Sigmoid colon (tissue), 4 donors: ENCODE measurements at regions not wholly inside any gene's neighbourhood (a gene's known extent, or its start where the extent isn't known, plus 50 kb on each side); places are given as distances from the start of the nearest gene placed in this dataset.

ENCODE experiments used
- EP300 ChIP-seq, 4 donors: sonication (generic); formaldehyde crosslinking; IDR thresholded peaks; one replicate each; pipeline ENCODE4 v1.6.1; 2017; ENCODE audit warnings: antibody characterized with exemption in 4 of 4
- POLR2A ChIP-seq, 2 donors: fragments of 450-650 bp; IDR thresholded peaks; one replicate each; pipeline ENCODE4 v1.6.1; 2016; ENCODE audit warnings: antibody characterized with exemption in 2 of 2, mild to moderate bottlenecking in 2 of 2, moderate library complexity in 2 of 2
- TF ChIP-seq, protein P1 (sequence below), 4 experiments: fragments of 450-650 bp in 3 of 4; fragments of 200-600 bp in 1 of 4; IDR thresholded peaks; one replicate each; pipeline ENCODE4 v1.5.1; 2016 to 2019; ENCODE audit warnings: antibody characterized with exemption in 4 of 4, mild to moderate bottlenecking in 3 of 4, moderate library complexity in 2 of 4

DNA sequence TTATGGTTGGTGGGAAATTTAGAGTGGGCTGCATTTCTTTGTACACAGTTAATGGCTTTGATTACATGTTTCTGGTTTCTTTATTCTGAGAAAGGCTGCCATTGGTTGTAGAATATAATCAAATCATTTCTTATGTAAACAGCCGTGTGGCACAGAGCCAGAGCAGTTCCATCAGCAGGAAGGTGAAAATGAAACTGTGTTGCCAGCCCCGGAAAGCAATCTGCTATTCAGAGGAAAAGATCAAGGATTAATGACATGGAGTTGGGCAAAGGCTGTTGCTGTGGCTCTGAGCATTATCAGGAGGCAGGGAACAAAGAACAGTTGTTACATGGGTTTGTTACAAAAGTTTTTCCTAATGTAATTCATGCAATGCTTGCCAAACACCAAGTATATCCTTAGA, 74.2 kb upstream of the ZNF716 start:
- no peak for TF ChIP-seq EP300 (IDR thresholded peaks at IDR 0.05)
- TF ChIP-seq, protein P1, sequence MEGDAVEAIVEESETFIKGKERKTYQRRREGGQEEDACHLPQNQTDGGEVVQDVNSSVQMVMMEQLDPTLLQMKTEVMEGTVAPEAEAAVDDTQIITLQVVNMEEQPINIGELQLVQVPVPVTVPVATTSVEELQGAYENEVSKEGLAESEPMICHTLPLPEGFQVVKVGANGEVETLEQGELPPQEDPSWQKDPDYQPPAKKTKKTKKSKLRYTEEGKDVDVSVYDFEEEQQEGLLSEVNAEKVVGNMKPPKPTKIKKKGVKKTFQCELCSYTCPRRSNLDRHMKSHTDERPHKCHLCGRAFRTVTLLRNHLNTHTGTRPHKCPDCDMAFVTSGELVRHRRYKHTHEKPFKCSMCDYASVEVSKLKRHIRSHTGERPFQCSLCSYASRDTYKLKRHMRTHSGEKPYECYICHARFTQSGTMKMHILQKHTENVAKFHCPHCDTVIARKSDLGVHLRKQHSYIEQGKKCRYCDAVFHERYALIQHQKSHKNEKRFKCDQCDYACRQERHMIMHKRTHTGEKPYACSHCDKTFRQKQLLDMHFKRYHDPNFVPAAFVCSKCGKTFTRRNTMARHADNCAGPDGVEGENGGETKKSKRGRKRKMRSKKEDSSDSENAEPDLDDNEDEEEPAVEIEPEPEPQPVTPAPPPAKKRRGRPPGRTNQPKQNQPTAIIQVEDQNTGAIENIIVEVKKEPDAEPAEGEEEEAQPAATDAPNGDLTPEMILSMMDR (IDR thresholded peaks at IDR 0.05) = no peak
- no peak for TF ChIP-seq POLR2A (IDR thresholded peaks at IDR 0.05)
